HG03060 (cell line): ENCODE measurements at regions not wholly inside any gene's neighbourhood (a gene's known extent, or its start where the extent isn't known, plus 50 kb on each side); places are given as distances from the start of the nearest gene placed in this dataset.

Experiments
- ATAC-seq: cut with Tn5 transposase; IDR thresholded peaks from one replicate; pipeline ENCODE4 v1.9.1; 2021; ENCODE audit warnings: low read depth, moderate number of reproducible peaks; ENCODE audit not compliant: unreplicated experiment

DNA sequence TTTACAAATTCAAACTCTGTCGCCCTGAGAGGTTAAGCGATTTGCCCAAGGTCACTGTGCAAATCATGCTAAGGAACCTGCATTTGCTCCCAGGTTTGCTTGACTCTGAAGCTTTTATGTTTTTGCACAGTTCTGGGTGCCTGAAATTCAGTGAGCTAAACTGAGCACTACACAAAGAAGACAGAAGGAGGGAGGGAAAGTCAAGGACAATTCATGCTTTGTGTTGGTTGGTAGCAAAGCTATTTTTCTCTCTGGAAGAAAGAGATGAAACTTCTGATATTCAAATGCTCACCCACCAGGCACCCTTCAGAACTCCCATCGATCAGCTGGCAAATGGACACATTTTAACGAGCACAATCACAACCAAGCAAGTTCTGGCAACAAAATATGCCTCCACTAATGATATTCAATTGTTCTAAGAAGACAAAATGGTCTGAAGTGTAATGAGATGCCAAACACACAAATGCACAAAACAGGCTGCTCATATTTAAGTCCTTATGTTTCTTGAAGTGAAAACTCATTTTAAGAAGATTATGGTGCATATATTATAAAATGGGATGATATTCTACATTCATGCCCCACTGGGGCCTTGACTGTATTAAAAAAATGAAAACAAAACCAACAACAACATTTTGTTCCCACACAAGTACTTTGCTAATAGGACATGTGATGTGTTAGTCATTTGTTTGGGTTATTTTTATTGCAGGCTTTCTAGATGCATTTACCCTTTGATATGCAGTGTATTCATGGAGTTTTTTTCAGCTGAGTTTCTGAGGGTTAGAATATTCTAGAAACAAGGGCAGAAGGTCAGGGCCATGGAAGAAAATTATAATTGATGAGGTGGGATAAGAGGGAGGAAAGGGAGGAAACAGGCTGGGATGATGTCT lies 445.6 kb upstream of the CELF4 start:
- no peak for ATAC-seq

DNA sequence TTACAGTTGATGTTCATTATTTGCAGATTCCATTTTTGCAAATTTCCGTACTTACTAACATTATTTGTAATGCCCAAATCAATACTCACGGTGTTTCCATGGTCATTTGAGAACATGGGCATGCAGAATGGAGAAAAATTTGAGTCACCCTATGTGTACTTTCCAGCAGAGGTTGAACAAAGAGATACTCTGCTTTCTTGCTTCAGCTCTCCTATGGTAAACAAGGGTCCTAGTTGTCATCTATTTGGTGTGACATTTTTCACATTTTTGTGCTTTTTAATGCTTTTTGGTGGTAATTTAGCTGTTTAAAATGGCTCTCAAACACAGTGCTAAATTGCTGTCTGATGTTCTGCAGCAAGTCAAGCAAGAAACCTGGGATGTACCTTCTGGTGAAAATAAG lies 444.4 kb upstream of the CELF4 start:
- no peak for ATAC-seq

DNA sequence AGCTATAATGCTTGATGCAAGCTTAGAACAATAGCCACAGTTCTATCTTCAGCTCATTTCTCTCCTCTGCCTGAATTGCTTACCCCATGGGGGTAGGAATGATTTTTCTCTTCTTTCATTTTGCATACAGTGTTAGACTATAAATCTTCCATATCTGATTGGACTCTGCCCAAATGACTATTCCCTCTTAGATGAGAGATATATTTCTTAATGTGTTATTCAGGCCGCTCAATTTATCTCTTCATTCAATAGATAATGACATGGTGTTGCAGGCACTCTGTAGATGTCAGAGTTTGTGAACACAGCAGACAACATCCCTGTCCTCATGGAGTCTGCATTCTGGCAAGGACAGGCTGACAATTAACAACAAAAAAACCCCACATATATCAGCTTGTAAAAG lies 443.7 kb upstream of the CELF4 start:
- no peak for ATAC-seq

DNA sequence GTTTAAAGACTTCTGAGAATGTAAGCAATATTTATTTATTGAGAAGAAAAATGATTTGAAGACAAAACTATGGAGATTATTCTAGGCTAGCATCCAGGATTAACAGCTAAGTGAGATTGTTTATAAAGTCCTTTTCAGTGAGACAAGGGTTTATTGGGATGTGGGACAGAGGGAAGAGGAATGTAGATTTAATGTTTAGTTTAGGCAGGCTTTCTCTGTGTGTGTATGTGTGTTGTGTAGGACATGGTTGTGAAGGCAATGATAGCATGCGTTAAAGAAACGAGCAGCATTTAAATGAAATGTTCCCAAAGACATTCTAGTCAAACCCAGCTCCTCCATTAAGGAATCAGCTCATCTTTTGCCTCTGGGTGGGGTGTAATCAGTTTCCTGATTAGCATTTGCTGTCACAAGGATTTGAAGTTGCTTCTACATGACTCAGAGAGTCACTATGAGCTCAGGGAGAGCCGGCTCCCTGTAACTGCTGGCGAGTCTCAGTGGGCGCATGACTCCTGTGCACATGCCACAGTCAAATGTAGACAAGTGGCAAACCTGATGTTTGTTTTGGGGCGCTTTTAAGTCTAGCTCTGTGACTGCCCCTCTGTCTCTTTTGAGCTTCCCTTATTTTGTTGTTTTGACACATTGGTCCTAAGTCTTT lies 442.2 kb upstream of the CELF4 start:
- no peak for ATAC-seq

DNA sequence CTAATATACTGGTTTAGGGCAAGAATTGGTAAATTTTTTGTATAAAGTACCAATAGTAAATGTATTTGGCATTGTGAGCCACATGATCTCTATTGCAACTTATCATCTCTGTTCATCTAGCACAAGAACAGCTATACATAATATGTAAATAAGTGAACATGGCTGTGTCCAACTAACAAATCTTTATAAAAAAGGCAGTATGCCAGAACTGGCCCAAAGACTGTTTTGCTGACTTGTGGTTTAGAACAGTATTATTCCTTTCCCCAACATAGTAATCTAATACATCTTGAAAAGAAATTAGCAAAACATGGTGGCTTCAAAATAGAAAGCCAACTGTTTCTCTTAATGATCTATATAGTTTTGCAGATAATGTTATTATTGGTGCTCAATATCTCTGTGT lies 441.4 kb upstream of the CELF4 start:
- ATAC-seq = no peak

DNA sequence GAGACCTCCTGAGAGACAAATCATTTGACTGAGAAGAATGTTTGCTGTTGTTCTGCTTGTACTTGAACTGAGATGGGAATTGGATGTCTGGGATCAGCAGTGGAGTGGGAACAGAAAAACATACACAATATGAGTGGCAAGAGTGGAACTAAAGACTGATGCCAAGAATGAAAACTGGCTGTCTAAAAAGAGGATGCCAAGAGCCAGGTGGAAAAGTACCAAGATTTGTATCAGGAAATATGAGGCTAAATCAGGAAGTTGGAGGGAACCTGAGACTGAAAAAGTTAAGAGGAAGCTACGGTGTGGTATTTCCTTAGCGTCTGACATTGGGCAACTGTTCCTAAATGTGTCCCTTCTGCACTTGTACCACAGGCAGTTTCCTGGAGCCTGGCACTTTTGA lies 440.9 kb upstream of the CELF4 start:
- no peak for ATAC-seq

DNA sequence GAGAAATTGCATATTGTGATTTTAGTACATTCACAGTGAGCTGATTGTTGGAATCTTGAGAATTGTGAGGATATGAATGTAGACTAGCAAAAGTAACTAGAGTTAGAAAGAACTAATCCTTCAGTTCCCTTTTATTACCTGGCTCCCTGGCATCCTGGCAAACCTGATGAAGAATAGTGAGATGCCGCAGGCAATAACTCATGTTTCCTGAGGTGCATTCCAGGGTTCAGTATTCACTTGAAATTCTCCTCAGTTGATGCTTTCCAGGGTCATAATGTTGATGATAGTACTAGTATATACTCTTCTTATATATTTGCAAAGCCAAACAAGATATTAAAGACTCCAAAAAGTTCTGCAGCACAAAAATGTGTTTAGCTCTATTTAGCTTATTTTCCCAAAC lies 432.1 kb upstream of the CELF4 start:
- no peak for ATAC-seq

DNA sequence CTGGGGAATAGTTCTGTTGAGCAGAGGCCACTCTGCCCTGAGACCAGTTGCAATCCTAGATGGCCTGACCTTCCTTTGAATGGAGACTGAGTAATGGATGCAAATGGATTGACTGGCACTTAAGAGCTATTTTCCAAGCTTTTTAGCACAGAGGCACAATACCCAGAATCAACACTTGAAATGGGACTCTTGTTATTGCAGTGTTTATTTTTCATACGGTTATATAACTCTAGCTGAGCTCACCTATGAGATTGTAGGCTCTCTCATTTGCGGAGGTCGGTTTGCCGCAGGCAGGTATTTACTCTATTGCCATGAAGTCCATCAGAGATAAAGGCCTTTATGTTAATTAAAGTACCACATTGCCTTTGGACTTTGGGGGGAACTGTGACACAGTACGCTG lies 422.3 kb upstream of the CELF4 start:
- ATAC-seq = no peak

DNA sequence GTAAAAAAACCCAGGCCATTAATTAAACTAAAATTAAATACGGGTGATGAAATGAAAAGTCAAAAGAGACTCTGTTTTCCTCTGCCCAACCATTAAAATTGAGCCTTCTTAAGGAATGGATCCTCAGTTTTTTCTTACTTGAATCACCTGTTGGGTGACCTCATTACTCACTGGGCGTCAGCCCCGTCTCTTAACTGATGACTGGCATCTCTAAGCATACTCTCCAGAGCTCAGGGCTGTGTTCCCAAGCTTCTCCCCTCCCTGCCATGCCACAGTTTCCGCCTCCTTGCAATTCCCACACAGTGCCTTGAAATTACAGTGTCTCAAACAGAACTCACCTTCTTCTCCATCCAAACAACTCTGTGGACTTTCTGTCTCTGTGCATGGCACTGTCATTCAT lies 421.1 kb upstream of the CELF4 start:
- ATAC-seq = no peak

DNA sequence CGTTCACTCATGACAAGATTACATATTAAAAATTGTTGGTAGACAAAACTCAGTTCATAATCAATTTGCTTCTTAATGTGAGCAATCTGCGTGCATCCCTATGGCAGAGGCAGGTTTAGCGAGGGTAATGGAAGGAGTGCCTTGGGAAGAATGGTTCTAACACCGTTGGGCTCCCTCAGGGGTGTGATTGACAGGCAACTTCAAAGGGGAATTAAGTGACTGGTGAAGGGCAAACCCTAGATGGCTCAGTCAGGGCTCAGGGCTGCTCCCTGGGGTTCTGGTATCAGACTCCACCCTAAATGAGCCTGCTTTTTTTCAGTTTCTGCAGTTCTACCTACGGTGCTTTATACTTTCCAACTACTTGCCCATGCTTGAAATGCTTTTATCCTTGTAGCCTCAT lies 419.5 kb upstream of the CELF4 start:
- no peak for ATAC-seq

DNA sequence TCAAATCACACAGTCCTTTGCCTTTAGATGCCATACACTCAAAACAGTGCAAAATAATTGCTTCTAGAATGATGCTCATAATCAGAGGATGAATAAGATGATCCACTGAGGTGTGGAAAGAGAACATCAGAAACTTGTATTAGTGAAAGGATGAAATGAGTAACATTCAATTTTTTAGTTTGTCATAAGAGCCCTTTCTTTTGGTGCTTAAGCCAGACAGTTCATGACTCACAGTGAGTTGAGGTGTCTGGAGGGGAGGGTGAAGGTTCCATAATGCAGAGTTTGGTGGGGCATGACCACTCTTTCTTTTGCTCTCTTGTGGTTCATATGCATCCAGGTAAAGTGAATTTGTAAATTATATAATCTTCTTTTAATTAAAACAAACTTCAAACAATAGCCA lies 415.0 kb upstream of the CELF4 start:
- no peak for ATAC-seq

DNA sequence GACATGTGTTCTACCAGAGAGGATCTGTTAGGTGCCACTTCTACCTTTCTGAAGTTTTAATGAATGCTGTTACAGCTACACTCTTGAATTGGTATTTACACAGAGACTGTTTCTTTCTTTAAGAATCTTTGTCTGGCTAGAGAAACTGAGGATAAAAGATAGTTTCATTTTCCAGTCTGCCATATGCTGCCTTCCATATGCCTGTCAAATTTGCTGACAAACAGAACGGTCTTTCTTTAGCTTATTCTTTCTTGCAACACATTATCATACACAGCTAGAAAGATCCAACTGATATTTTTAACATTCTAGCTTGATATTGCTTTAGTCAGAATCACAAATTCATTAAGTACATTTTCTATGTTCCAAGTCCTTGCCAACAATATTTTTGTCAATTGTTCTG lies 409.8 kb upstream of the CELF4 start:
- ATAC-seq = no peak

DNA sequence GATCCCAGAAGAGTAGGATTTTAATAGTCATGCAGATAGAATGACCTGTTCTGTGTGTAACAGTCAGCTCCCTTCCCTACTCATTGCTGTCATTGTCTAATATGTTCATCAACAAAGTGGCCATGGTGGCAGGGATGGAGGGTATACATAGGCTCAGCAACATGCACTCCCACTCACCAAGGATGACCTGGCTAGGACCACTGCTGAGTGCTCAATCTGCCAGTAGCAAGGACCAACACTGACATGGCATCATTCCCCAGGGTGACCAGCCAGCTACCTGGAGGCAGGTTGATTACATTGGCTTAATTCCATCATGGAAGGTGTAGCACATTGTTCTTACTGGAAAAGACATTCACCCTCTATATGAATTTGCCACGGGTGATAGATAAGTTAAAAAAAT lies 401.7 kb upstream of the CELF4 start:
- ATAC-seq = no peak

DNA sequence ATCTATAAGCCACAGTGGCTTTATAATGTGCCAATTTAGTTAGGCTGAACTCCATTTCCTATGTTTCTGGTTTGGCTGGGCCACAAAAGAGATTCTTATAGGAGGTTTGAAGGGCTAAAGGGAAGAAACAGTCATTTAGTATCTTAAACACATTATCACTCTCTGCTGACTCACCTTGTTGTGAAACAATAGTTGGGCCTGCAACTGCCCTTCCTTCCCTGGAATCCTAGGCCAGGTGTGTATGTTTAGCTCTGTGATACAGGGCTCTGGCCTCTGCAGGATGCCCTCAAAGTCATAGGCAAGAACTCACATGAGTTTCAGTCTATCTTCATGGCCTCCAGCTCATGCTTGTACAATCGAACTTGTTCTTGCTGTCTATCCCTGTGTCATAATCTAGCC lies 400.0 kb upstream of the CELF4 start:
- no peak for ATAC-seq

DNA sequence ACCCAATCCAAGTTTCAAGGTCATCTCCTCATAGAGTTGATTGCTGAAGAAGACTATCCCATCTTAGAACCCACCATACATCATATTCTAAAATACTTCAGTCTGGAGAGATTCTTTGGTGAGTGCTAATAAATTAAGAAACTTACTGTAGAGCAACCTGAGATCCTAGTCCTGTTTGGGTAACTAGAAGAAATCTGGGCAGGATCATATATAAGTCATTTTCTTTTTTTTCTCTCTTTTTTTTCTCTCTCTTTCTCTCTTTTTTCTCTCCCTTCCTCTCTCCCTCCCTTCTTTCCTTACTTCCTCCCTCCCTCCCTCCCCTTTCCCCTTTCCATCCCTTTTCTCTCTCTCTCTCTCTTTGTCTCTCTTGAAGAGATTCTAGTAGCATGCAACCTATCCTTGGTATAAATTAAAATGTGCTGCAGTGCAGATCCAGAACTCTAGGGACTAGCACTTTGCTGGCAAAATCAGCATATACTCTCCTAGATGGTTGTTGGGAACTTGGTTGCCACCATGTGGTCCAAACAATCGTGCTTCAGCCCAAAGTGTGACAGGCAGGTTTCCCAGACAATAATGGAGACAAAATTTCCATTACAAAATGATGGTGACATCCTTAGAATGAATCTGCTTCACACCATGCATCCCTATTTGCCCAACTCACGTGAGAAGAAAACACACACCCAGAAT lies 399.4 kb upstream of the CELF4 start:
- ATAC-seq = no peak

DNA sequence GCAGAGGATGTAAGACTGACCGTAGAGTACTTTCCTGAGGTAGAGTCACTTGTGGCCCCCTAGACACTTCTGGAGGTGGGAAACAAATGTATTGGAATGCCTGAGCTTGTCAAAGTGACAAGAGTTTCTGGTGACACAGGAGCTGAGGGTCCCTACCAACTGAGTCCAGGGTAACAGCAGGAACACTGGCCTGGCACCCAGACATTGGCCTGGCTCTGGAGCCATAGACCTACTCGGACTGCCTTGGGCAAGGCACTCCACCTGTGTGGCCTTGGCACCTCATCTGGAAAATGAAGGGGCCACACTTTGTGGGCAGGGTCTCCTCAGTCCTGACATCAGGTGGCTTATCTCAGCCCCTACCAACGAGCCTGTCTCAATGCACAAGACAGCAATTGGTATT lies 398.2 kb upstream of the CELF4 start:
- ATAC-seq = no peak

DNA sequence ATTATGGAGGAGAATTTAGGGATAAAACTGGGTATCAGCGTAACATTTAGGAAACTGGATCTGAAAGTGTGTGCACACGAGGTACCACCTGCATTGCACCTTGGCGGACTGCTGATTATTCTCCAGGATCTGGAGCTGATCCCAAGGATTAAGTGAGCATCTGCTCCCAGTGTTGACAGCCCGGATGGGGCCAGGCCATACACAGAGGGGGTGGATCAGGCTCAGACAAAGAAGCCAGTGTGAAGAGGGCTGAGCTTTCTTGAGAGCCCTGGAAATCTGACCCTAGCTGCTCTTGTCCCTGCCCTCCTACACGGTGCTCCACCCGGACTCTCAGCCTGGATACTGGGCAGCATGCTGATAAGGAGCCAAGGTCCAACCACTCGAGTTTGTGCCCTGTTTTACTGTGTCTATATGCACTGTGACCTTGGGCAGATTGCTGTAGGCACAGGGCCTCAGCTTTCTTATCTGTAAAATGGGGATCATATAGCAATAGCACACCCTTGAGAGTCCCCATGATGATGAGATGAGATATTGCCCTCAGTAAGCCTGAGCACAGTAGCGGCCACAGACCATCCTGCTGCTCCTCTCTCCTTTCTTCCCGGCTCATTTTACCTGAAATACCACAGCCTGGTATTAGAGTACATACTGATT lies 396.8 kb upstream of the CELF4 start:
- no peak for ATAC-seq

DNA sequence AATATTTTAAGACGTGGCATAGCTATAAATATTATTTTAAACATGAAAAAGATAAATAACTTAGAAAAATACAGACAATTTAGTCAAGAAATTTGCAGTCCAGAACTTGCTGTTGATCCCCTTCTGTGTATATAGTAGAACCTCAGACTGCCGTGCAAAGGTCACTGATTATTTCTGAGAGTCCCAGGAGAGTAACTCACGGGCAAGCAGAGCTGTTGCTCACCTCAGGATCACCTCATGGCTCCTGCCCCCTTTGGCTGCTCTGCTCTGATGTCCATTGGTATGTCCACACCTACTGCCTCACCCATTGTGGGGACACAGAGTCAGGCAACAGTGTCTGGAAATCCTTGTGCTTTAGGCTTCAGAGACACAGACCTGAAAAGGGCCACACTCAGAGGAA lies 392.9 kb upstream of the CELF4 start:
- ATAC-seq = no peak

DNA sequence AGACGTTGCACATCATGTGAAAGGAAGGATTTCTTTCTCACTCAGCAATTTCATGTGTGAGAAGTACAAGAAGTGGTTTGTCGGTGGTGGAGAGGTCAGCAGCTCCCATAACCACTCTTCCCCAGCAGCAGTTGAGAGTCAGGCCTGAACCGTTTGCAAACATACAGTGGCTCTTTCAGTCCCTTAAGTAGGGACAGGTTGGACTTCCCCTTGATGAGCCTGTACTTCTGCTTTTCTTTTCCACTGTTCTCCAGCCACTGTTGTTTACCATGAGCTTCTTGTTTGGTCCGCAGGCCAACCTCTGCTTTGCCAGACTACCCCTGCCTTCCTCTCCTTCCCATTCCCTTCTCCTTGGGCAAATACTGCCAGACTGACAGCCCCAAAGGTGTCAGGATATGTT lies 391.3 kb upstream of the CELF4 start:
- no peak for ATAC-seq

DNA sequence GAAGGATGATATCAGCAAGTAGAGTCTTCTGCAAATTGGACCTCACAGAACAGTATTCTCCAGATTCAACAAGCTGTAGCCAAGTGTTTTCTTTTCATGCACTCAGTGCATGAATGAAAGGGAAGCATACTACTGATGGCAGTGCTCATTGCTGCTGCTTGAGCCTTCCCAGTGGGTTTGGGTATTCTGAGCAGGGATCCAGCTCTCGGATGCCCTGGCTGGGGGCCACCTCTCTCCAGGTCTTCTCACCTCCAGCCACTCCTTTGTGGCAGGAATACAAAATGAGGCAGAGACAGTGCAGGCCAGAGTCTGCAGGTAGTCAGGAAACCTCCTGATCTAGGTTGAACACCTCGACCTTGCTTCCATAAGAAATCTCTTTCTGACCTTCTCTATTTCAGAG lies 390.4 kb upstream of the CELF4 start:
- ATAC-seq = no peak

DNA sequence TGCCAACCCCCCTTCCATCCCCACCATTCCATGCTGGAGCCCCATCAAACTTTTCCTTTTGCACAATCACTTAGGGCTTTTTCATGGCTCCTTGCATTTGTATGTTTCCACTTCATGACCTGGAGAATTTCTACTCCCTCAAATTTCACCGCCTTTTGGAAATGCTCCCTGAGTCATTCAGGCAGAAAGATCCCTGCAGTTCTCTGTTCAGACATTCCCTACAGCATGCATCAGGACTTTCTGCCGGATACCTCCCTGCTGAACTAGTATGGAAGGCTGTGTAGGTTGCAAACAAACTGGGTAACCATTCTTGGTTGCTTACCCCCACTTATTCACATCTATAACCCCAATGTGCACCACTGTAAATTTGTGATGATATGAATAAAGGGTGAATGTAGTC lies 389.6 kb upstream of the CELF4 start:
- no peak for ATAC-seq
